ENCODE measurements at regions not wholly inside any gene's neighbourhood (a gene's known extent, or its start where the extent isn't known, plus 50 kb on each side); places are given as distances from the start of the nearest gene placed in this dataset.
"Not testable (repeated sequence)": the region's sequence is repeated elsewhere in the genome, so short reads cannot be mapped to it uniquely, and the experiment has no call there.

DNA sequence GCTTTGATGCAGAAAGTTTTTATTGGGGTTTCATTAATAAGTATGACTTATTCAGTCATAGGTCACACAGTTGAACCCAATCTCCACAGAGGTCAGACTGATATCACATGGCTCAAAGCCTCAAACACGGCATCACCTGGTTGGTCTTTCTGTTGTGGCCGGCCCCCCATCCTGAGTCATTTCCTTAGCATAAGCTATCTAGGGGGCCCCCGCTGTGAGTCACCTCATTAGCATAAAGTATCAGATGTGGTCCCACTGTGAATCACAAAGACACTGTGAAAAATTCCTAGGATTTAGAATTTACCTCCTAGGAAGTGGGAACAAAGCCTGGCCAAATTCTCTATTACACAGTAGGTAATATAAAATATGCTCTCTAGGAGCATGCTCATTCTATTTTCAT is 502.2 kb downstream of the PYDC2 start:
- DNase-seq (ENCODE audit: low read depth): no peak

DNA sequence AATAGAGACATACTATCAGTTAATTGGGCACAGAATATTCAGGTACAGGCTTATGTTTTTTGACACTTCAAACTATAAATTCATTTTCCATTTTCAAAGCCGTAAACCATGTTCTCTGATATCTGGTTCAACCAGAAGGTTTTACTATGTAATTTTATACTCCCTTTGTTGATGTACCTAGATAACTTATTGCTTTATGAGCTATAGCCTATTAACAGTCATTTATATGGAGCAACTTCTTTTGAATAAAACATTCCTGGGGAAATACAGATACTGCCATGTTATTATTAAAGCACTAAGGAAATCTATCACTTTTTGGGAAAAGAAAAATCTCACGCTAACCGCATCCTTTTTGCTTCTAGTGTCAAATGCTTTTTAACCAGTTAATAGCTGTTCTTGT is 505.6 kb downstream of the PYDC2 start:
- DNase-seq (ENCODE audit: low read depth): no peak

DNA sequence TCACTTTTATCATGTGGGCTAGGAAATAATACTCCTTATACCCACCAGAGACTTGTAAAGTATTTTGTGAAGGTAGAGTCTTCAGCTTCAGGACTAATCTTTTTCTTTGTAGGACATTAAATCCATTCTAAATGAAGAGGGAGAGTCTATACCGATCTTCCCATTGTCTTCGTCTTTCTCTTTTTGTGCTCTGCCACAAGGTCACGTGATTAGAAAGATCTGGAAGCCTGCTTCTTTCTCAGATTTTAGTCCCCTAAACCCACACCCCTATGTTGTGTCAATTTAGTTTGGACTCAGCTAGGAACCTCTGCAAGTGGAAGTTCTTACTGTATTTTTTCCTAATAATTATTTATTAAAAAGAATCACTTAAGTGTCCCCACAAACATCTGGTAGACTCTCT is 507.3 kb downstream of the PYDC2 start:
- DNase-seq (ENCODE audit: low read depth): no peak

DNA sequence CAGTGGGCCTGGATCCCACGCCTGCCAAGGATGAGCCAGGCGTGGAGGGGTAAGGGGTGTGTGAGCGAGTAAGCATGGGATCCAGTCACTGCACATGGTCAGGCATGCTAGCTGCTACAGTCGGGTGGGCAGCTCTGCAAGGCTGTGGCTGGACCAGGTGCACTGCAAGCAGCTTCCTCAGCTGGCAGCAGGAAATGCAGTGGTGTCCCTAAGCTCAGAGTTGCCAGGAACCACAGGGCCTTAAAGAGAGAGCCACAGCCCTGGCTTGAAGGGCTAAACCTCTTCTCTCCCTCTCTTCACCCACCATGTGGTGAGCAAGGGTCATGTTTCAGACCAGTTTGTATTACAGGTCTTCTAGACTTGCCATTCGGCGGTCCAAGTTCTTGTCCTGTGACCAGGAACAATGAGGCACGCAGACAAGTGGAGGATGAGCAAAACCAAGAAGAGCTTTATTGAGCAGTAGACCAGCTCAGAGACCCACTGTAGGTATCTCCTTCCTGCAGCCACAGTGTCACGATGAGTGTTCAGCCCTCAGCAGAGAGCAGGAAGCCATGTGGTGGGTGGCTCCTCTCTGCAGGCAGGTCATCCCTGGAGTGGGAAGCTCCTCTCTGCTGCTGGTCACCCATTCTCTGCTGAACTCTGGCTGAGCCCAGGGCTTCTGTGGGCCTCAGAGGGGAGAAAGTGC is 511.9 kb downstream of the PYDC2 start:
- DNase-seq (ENCODE audit: low read depth): no peak

DNA sequence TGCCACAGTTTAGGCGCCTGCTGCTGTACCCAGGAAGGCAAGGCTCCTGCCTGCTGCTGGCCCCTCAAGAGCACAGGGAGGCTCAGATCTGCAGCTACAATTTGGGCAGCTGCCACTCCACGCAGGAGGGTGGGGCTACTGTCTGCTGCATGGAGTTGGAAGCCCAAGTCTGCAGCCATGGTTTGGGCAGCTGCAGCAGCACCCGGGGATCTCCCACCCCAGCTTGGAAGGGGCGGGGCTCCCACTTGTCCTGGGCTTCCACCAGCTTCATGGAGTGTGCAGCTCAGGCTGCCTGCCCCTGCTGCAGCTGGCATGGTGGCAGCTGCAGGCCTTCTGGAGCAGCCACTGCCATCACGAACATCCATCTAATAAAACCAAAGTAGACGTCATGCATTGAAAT is 512.9 kb downstream of the PYDC2 start:
- no peak for DNase-seq (ENCODE audit: low read depth)

DNA sequence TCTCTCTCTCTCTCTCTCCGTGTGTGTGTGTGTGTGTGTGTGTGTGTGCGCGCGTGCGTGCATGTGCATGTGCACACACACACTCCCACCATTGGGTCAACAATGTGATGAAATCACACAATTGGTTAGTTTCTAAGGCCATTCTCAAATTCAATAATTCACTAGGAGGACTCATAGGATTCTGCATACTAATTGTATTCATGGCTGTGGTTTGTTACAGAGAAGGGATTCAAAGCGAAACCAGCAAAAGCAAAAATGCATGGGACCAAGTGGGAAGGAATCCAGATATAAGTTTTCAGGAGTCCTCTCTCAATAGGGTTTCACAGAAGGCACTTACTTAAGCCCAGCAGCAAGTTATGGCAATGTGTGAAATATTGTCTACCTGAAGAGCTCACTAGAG is 515.0 kb downstream of the PYDC2 start:
- DNase-seq (ENCODE audit: low read depth): no peak

DNA sequence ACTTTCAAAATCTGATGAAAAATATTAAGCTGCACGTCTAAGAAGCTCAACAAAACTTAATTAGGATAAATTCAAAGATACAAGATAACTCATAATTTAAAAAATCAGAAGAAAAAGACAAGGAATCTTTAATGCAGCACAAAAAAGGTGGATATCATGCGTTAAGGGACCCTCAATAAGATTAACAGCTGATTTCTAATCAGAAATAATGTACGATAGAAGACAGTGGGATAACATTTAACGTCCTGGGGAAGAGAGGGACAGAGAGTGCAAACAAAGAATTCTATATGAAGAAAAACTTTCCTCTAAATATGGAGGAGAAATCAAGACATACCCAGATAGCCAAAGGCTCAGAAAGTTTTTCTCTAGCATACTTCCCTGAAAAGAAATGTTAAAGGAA is 519.5 kb downstream of the PYDC2 start:
- no peak for DNase-seq (ENCODE audit: low read depth)

DNA sequence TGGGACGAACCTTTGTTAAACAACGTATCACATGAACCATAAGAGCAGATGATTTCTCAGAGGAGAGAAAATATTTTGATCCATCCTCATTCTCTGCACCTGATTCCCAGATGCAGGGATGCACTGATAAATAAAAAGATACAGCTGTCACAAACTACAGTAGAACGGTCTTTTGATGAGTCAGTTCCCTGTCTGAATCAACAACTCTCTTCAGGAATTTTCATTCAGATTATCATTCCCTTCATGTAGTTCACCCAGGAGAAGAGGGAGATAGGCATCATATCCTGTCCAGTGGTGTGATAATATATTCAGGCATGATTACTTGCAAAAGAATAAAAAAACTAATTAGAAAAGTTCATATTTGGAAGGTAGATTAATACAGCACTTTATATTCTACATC is 521.5 kb downstream of the PYDC2 start:
- DNase-seq (ENCODE audit: low read depth): no peak

DNA sequence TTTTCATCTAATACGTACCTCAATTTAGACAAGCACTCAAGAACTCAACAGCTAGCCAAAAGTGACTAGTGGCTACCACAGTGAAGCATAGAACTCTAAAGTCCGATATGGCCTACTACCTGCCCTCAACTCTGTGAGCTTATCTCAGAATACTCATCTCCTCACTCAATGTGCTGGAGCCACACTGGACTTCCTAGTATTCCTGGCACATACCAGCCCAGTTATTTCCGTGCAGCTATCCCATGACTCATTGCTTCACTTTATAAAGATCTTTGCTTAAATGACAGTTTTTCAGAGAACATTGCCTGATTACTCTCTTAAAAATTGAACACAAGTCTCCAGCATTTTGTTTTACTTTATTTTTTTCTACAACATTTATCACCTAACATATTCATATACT is 524.7 kb downstream of the PYDC2 start:
- DNase-seq (ENCODE audit: low read depth): no peak

DNA sequence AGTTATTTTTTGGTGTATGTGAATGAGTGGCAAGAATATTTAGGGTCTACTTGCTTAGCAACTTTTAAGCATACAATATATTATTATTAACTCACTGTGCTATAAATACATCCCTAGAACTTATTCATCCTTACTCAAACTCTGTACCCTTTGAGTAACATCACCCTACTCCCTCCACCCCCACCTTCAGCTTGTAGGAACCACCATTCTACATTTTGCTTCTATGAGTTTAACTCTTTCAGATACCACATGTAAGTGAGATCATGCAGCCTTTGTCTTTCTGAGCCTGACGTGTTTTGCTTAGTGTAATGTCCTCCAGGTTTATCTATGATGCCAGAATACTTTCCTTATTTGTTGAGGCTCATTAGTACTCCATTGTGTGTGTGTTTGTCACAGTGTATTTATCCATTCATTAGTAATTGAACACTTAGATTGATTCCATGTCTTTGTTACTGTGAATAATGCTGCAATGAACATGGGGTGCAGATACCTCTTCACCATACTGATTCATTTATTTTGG is 526.9 kb downstream of the PYDC2 start:
- DNase-seq (ENCODE audit: low read depth): no peak

DNA sequence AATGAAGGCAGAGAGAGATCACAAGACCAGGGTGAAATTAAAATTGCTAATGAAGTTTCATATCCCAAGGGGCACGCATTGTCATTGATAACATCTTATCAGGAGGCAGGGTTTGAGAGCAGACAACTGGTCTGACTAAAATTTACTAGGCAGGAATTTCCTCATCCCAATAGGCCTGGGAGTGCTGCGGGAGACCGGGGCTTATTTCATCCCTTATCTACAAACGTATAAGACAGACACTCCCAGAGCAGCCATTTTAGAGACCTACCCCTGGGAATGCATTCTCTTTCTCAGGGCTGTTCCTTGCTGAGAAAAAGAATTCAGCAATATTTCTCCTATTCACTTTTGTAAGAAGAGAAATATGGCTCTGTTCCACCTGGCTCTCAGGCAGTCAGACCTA is 533.0 kb downstream of the PYDC2 start:
- not testable (repeated sequence) for DNase-seq (ENCODE audit: low read depth)

DNA sequence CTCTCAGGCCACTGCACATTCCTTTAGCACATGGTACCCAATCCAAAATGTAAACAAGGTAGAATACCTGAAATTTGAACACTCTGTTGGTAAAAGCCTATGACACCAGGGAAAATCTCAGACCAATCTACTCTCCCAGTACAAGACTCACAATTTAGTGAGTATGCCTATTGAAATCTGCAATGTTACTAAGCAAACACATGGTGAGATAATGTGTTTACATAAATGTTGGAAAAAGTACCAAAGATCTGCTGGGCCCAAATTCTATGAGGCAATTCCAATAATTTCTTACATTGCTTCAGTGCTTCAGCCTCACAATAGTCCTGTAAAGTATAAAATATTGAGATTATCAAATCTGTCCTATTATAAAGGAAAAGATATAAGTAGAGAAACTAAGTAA is 536.1 kb downstream of the PYDC2 start:
- DNase-seq (ENCODE audit: low read depth): no peak

DNA sequence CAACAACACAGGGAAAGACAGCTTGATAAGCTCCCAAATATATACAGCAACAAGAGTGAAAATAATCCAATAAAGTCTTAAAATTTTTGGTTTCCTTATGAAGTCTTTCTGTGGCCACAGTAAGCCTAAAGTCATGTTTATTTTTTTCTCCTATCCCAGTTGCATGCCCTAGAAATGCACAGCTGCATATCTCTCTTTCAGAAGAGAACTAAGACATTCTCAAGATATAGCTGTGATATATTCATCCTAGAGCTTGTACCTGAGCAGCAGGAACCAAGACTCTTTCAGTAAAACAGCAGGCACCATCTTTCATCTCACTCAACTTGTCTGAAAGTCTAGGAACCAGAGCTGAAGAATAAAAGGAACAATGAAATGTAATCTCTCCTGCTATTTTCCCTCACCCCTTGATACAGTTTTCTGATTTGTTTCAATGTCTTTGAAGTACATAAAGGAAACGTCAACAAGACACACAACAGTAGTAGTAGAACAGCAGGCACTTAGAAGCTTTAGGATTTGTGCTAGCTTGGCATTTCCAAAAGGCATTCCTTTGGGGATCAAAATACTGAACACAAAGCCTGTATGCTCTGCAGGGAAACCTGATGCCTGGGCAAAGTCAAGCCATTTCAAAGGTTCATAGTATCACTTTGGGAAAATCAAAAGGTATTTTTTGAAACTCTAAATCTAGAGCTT is 536.8 kb downstream of the PYDC2 start:
- DNase-seq (ENCODE audit: low read depth): no peak

DNA sequence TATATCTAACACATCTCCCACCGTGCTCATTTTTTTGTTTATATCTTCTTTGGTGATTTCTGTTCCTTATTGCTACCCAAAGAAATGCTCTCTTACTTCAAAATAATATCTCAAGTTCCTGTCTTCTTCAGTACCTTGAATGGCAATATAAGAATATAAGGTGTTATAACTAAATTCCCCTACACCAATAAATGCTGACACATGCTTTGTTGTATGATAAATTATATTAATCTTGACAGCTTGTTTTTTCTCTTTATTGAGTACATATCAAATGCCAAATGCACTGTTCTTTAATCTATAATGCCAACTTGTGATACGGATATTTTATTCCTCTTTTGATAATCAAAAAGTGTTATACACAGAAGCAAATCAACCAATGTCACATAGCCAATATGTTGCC is 540.3 kb downstream of the PYDC2 start:
- DNase-seq (ENCODE audit: low read depth): no peak

DNA sequence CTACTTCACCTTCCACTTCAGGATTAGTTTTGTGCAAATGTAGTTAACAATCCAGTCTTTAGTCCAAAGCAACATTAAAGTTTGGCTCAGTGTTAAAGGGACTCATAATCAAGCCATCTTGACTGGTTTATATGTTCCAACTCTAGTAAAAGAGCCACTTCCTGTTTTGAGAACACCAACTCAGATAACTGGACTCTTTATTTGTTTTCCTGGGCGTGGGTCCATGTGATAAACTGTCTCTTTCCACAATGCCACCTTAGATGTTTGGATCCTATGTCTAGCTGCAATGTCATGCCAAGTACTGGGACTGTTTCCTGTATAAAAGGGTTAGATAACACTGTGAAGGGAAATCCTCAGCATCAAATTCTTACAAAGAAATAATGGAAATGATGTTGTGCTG is 545.0 kb downstream of the PYDC2 start:
- DNase-seq (ENCODE audit: low read depth): no peak

DNA sequence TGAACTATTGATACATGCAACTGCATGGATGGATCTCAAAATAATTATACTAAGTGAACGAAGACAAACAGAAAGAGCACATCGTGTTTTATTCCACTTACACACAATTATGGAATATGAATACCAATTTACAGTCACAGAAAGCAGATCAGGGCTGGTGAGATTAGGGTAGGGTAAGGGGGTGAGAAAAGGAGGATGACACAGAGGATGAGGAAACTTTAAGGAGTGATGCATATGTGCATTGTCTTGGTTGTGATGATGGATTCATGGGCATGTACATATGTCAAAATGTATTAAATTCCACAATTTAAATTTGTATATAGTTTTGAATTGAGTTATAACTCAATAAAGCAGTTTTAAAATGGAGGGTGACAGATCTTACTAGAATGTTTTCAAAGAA is 548.9 kb downstream of the PYDC2 start:
- DNase-seq (ENCODE audit: low read depth): no peak

DNA sequence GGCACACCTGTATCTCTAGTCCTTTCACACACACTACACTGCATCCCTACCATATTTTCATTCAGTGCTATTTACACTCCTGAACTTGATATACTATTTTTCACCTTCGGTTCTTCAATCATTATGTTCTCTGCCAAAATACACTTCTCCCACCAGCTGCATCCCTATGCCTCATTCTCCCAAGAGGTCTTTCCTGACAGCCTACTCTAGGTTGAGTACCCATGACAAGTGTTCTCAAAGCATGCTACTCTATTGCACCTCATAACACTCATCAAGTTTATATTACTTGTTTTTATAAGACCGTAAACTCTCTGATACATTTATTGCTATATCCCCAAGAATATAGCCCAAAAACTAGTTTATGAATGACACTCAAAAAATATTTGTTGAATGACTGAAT is 549.5 kb downstream of the PYDC2 start:
- DNase-seq (ENCODE audit: low read depth): no peak

DNA sequence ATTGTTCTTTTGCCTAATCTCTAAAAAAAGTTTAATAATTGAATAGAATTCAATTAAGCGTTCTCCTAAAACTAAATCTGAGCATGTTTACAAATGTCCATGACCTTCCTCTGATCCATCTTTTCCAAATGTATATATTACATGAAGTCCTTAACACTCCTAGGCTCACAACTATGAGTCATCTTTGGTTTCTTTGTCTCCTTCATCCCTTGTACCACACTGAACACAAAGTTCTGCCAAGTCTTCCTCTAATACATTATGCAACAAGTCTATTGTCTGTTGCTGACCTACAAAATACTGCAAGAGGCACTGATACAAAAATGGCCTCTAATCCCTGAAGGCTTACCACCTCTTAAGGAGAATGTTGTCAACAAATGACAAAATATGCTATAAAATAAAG is 550.2 kb downstream of the PYDC2 start:
- DNase-seq (ENCODE audit: low read depth): no peak

DNA sequence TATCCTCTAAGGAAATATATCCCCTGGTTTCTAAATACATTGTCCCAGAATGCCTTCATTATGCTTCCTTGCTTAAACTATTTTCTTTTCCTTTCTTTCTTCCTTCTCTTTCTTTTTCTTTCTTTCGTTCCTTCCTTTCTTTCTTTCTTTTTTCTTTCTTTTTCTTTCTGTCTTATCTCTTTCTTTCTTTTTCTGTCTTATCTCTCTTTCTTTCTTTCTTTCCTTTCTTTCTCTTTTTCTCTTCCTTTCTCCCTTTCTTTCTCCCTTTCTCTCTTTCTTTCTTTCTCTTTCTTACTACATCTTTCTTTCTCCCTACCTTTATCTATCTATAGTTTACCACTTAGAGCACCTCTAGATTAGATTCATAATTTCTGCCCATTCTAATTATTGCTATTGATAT is 552.1 kb downstream of the PYDC2 start:
- DNase-seq (ENCODE audit: low read depth): no peak

DNA sequence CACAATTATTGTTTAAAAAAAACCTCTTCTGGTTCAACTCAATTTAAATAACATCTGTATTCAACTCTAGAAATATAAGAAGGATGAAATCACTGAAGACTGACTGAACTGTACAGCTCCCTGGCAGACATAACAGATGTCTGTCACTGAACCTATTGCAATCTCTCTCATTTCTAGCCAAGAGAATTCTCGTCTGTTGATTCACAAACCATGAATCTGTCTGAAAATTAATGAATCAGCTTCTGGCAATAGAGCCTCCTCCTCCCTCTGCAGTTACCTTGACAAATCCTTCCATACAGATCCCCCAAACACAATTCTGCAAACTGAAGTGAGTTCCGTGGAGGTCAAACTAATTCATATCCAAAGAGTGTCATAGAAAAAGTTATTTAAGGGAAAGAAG is 561.4 kb downstream of the PYDC2 start:
- DNase-seq (ENCODE audit: low read depth): no peak

DNA sequence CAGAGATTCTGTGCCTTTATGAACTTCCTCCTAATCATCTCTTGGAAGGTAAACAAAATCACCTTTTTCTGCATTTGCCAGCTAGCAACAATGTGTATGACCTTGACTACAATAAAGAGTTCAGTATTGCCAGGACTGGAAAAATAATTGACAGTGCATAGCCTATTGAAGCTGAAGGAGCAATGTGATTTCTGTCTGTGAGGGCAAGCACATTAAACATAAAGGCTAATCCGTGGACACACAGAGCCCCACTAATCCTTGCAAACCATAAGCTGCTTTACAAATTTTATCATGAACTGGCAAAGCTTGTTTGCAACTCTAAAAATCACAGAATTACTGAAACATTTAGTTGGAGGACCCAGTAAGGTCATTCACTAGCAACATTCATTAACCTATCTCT is 563.8 kb downstream of the PYDC2 start:
- no peak for DNase-seq (ENCODE audit: low read depth)

DNA sequence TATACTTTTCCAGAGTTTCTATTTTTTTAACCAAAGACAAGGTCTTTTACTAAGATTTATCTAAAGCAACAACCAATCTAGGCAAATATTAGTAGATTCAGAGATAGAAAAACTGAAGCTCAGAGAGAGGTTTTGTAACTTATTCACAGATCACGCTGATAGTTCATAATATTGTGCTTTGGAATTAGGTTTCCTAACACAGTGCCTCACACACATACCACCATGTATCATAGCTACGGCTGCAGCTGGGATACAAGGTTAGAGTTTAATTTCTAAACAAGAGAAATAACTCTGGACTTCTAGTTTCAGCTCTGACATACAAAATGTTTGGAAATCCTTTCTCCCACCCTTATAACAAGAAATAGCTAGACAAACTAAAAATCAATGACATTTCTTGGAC is 565.7 kb downstream of the PYDC2 start:
- no peak for DNase-seq (ENCODE audit: low read depth)

DNA sequence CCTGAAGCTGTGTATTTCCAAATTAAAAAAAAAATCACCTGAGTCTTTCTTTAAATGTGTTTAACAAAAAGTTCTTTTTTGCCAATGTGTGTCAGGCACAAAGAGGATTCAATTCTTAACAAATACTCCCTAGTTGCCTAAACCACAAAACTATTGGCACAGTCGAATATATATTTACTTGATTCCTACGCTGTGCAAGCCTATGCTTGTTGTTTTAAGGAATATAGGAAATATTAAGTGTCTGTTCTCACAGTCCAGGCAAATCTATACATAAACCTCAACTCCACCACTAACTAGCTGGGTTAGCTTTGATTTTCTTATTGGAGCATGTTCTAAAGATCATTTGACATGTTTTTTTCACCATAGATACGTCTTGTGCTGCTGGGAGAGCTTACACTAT is 571.0 kb downstream of the PYDC2 start:
- no peak for DNase-seq (ENCODE audit: low read depth)

DNA sequence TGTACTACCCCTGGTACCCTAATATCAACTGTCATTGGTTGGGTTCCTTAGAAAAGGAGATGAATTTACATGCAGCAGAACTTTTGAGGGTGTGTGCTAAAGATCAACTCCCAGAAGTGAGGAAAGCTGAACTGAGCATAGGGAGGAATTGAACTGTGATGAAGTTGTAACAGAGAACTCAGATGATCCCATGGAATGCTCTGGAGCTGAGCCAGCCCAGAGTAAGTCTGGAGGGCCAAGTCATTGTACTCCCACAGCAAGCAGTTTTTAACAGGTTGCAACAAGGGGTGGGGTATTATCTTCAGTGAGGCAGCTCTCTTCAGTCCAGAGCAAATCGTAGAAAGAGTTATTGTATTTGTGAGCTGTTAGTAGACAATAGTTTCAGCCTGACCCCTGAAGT is 572.3 kb downstream of the PYDC2 start:
- DNase-seq (ENCODE audit: low read depth): no peak

All from forelimb muscle (tissue), 1 donor.